Fibroblast of pulmonary artery (primary cell): ENCODE measurements at regions not wholly inside any gene's neighbourhood (a gene's known extent, or its start where the extent isn't known, plus 50 kb on each side); places are given as distances from the start of the nearest gene placed in this dataset.

Experiments
- DNase-seq: peaks from one replicate; pipeline ENCODE4 v3.0.0-alpha.2; 2010; ENCODE audit warnings: low read depth
- H3K4me3 ChIP-seq: replicated peaks from 2 replicates; pipeline ENCODE4 v1.5.1; 2011; ENCODE audit warnings: low read depth, mild to moderate bottlenecking, control low read depth, low read length, moderate library complexity
- CTCF ChIP-seq: IDR thresholded peaks from 2 replicates; pipeline ENCODE4 v1.5.1; 2011; ENCODE audit warnings: mild to moderate bottlenecking, control low read depth, low read length, inconsistent platforms; ENCODE audit errors: missing control alignments

- no peak for TF ChIP-seq CTCF
- H3K4me3 ChIP-seq, result no peak overlapping the region
- peak; percentile 21 for DNase-seq
Measured at GRCh38 chr5:167999182-167999581, 292.3 kb upstream of the WWC1 start.

- TF ChIP-seq CTCF, result no peak
- no peak for DNase-seq
- H3K4me3 ChIP-seq, result no peak overlapping the region
Measured at GRCh38 chr5:168001318-168001717, 290.1 kb upstream of the WWC1 start.

- H3K4me3 ChIP-seq, result no peak overlapping the region
- TF ChIP-seq CTCF, result no peak
- no peak for DNase-seq
Measured at GRCh38 chr5:168002116-168002515, 289.3 kb upstream of the WWC1 start.

- H3K4me3 ChIP-seq, result no peak overlapping the region
- TF ChIP-seq CTCF, result no peak
- no peak for DNase-seq
Measured at GRCh38 chr5:168005093-168005492, 286.4 kb upstream of the WWC1 start.

GRCh38 chr5:168005936-168006335, 285.5 kb upstream of the WWC1 start:
- H3K4me3 ChIP-seq, result no peak overlapping the region
- DNase-seq, result no peak
- TF ChIP-seq CTCF, result no peak

GRCh38 chr5:168006456-168007130, 284.9 kb upstream of the WWC1 start:
- no peak for DNase-seq
- no peak overlapping the region for H3K4me3 ChIP-seq
- no peak for TF ChIP-seq CTCF

GRCh38 chr5:168007286-168007685, 284.2 kb upstream of the WWC1 start:
- DNase-seq, result no peak
- TF ChIP-seq CTCF, result no peak
- no peak overlapping the region for H3K4me3 ChIP-seq
